ENCODE measurements at regions not wholly inside any gene's neighbourhood (a gene's known extent, or its start where the extent isn't known, plus 50 kb on each side); places are given as distances from the start of the nearest gene placed in this dataset.

DNA sequence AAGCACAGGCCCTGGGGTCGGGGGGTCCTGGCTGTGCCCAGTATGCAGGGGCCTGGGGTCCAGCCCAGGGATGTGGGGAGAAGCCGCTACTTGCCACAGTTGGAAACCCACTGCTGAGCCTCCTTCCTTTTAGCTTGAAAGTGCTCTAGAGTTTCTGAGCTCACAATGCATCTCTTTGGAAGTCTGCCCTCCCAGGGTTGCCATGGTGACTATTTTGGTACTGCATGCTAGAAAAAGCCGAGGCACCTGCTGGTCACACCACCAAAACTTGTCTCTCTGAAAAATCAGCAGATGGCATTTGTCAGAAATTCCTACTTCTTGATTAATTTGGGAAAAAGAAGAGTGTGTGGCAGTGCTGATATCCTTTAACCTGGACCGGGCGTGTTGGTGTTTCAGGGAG lies 151.8 kb downstream of the SEC61B start:
- H3K27ac Mint-ChIP-seq = no peak overlapping the region
- no peak overlapping the region for H3K4me3 Mint-ChIP-seq (ENCODE audit: low read depth)
- no peaks in the 10 kb centered on the region for H3K9me3 Mint-ChIP-seq
- peaks cover 14% of the 10 kb centered on the region for H3K4me1 Mint-ChIP-seq (ENCODE audit: low read depth)
- H3K27me3 Mint-ChIP-seq (ENCODE audit: low read depth) = peaks cover 9% of the 10 kb centered on the region
- no peak for DNase-seq (ENCODE audit: low spot score)
- intact Hi-C loops (cut with micrococcal nuclease) = no loop called here
- H3K36me3 Mint-ChIP-seq (ENCODE audit: low read depth) = no peaks in the 10 kb centered on the region

- H3K27ac Mint-ChIP-seq = no peak overlapping the region
- intact Hi-C loops (cut with micrococcal nuclease) = no loop called here
- H3K27me3 Mint-ChIP-seq (ENCODE audit: low read depth) = peaks cover 9% of the 10 kb centered on the region
- H3K4me3 Mint-ChIP-seq (ENCODE audit: low read depth) = no peak overlapping the region
- H3K9me3 Mint-ChIP-seq = no peaks in the 10 kb centered on the region
- peaks cover 5% of the 10 kb centered on the region for H3K4me1 Mint-ChIP-seq (ENCODE audit: low read depth)
- DNase-seq (ENCODE audit: low spot score) = no peak
- no peaks in the 10 kb centered on the region for H3K36me3 Mint-ChIP-seq (ENCODE audit: low read depth)
Observed at GRCh38 chr9:99374793-99375192, 152.7 kb downstream of the SEC61B start.

- no peak for DNase-seq (ENCODE audit: low spot score)
- H3K27ac Mint-ChIP-seq = no peak overlapping the region
- no peaks in the 10 kb centered on the region for H3K36me3 Mint-ChIP-seq (ENCODE audit: low read depth)
- H3K4me3 Mint-ChIP-seq (ENCODE audit: low read depth) = no peak overlapping the region
- no peaks in the 10 kb centered on the region for H3K9me3 Mint-ChIP-seq
- intact Hi-C loops (cut with micrococcal nuclease) = no loop called here
- H3K27me3 Mint-ChIP-seq (ENCODE audit: low read depth) = peaks cover 9% of the 10 kb centered on the region
- peaks cover 2% of the 10 kb centered on the region for H3K4me1 Mint-ChIP-seq (ENCODE audit: low read depth)
Observed at GRCh38 chr9:99375481-99375880, 153.4 kb downstream of the SEC61B start.

DNA sequence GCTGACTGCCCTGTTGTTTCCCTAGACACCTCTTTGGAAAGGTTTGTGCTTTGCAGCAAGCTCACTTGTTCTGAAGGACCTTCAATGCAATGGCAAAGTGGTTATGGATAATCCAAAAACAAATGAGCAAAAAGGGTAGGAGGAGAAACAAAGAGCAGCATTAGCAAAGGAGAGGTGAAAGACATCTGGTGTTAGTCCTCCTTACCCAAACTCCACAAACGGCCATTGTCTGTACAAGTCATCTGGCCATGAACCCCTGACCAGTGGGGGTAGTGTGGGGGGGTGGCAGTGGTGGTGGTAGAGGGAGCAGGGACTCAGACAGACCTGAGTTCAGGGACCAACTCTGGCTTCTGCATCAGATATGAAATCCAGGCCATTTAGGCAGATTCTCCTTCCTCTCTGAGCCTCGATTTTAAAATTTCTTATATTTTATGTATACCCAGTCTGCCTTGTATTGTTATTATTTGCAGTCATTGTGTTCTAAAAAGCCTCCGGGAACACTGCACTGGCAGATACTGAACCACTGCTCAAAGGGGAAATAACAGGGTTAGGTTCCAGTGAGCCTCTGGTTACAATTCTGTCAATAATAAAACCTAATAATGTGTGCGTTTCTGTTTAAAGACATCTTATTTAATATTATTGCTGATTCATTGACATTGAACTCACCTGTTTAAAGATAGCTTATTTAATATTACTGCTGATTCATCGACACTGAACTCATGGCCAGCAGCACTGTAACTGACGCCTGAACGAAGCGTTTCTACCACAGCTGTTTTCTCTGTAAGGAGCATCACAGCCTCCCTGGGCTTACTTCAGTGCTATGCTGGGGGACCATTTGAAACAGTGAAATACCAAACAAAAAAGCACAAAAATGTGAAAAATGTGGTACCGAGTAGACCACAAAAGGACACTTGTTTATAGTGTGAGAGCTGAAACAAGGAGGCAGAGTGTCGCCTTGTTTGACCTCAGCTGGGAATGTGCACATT lies 156.0 kb downstream of the SEC61B start:
- Mint-ChIP-seq H3K9me3 (no peaks in the 10 kb centered on the region), H3K36me3 (ENCODE audit: low read depth) (no peaks in the 10 kb centered on the region), H3K4me1 (ENCODE audit: low read depth) (no peaks in the 10 kb centered on the region), H3K27ac (no peak overlapping the region), H3K27me3 (ENCODE audit: low read depth) (peaks cover 21% of the 10 kb centered on the region), H3K4me3 (ENCODE audit: low read depth) (no peak overlapping the region)
- no peak for DNase-seq (ENCODE audit: low spot score)
- intact Hi-C loops (cut with micrococcal nuclease) = no loop called here

DNA sequence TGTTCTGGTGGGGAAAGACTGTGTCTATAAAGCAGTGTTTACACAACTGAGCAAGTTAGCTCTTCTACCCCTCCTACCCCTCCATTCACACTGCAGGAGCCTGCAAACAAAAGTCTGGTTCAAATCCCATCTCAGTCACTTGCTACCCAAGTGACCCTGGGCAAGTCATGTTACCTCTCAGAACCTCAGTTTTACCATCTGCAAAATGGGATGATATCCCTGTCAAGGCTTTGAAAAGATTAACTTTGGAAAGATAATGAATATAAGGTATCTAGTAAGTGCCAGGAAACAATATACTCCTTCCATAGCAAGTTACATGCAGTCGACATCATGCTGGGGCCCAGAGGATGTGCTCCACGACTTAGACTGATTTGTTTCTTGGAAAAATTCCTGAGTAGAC lies 161.5 kb downstream of the SEC61B start:
- Mint-ChIP-seq H3K4me3 (ENCODE audit: low read depth) (no peak overlapping the region), H3K27ac (no peak overlapping the region), H3K36me3 (ENCODE audit: low read depth) (no peaks in the 10 kb centered on the region), H3K27me3 (ENCODE audit: low read depth) (peaks cover 19% of the 10 kb centered on the region), H3K4me1 (ENCODE audit: low read depth) (no peaks in the 10 kb centered on the region), H3K9me3 (no peaks in the 10 kb centered on the region)
- intact Hi-C loops (cut with micrococcal nuclease) = no loop called here
- no peak for DNase-seq (ENCODE audit: low spot score)

DNA sequence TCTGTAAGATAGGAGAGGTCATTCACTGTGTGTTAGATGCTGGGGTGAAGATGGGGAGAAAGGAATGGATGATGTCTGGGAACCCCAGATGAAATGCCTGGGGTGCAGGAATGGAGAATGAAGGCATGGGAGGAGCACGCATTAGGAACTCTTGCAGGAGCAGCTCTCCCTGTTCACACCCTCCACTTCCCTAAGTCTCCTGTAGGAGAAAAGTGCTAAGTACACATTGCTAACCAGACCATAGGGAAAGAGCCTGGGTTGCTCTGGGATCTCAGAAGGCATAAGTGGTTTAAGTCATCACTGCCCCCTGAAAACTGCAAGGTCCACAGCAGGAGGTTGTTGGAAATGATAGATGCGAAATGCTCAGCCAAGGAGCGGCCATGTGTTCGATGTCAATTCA lies 163.1 kb downstream of the SEC61B start:
- Mint-ChIP-seq H3K27me3 (ENCODE audit: low read depth) (peaks cover 19% of the 10 kb centered on the region), H3K4me1 (ENCODE audit: low read depth) (no peaks in the 10 kb centered on the region), H3K4me3 (ENCODE audit: low read depth) (no peak overlapping the region), H3K36me3 (ENCODE audit: low read depth) (no peaks in the 10 kb centered on the region), H3K27ac (no peak overlapping the region), H3K9me3 (no peaks in the 10 kb centered on the region)
- intact Hi-C loops (cut with micrococcal nuclease) = no loop called here
- DNase-seq (ENCODE audit: low spot score) = no peak

GRCh38 chr9:99385814-99386279 lies 163.8 kb downstream of the SEC61B start:
- Mint-ChIP-seq H3K4me1 (ENCODE audit: low read depth) (no peaks in the 10 kb centered on the region), H3K36me3 (ENCODE audit: low read depth) (no peaks in the 10 kb centered on the region), H3K27ac (no peak overlapping the region), H3K9me3 (no peaks in the 10 kb centered on the region), H3K4me3 (ENCODE audit: low read depth) (no peak overlapping the region), H3K27me3 (ENCODE audit: low read depth) (peaks cover 17% of the 10 kb centered on the region)
- intact Hi-C loops (cut with micrococcal nuclease) = no loop called here
- DNase-seq (ENCODE audit: low spot score) = no peak

- H3K4me3 Mint-ChIP-seq (ENCODE audit: low read depth) = no peak overlapping the region
- no peaks in the 10 kb centered on the region for H3K4me1 Mint-ChIP-seq (ENCODE audit: low read depth)
- no peak overlapping the region for H3K27ac Mint-ChIP-seq
- DNase-seq (ENCODE audit: low spot score) = no peak
- peaks cover 7% of the 10 kb centered on the region for H3K27me3 Mint-ChIP-seq (ENCODE audit: low read depth)
- H3K36me3 Mint-ChIP-seq (ENCODE audit: low read depth) = no peaks in the 10 kb centered on the region
- no peaks in the 10 kb centered on the region for H3K9me3 Mint-ChIP-seq
- intact Hi-C loops (cut with micrococcal nuclease) = no loop called here
Observed at GRCh38 chr9:99387431-99387830, 165.3 kb downstream of the SEC61B start.

- Mint-ChIP-seq H3K4me1 (ENCODE audit: low read depth) (no peaks in the 10 kb centered on the region), H3K27me3 (ENCODE audit: low read depth) (peaks cover 5% of the 10 kb centered on the region), H3K4me3 (ENCODE audit: low read depth) (no peak overlapping the region), H3K27ac (no peak overlapping the region), H3K36me3 (ENCODE audit: low read depth) (no peaks in the 10 kb centered on the region), H3K9me3 (no peaks in the 10 kb centered on the region)
- intact Hi-C loops (cut with micrococcal nuclease) = no loop called here
- no peak for DNase-seq (ENCODE audit: low spot score)
Observed at GRCh38 chr9:99389087-99390033, 167.3 kb downstream of the SEC61B start.

- Mint-ChIP-seq H3K36me3 (ENCODE audit: low read depth) (no peaks in the 10 kb centered on the region), H3K4me1 (ENCODE audit: low read depth) (no peaks in the 10 kb centered on the region), H3K27ac (no peak overlapping the region), H3K27me3 (ENCODE audit: low read depth) (no peaks in the 10 kb centered on the region), H3K9me3 (no peaks in the 10 kb centered on the region), H3K4me3 (ENCODE audit: low read depth) (no peak overlapping the region)
- intact Hi-C loops (cut with micrococcal nuclease) = no loop called here
- DNase-seq (ENCODE audit: low spot score) = no peak
Observed at GRCh38 chr9:99391937-99392594, 170.0 kb downstream of the SEC61B start.

GRCh38 chr9:99392986-99393385 lies 170.9 kb downstream of the SEC61B start:
- no peak overlapping the region for H3K4me3 Mint-ChIP-seq (ENCODE audit: low read depth)
- H3K27ac Mint-ChIP-seq = no peak overlapping the region
- H3K4me1 Mint-ChIP-seq (ENCODE audit: low read depth) = no peaks in the 10 kb centered on the region
- no peaks in the 10 kb centered on the region for H3K9me3 Mint-ChIP-seq
- H3K27me3 Mint-ChIP-seq (ENCODE audit: low read depth) = no peaks in the 10 kb centered on the region
- DNase-seq (ENCODE audit: low spot score) = no peak
- intact Hi-C loops (cut with micrococcal nuclease) = no loop called here
- H3K36me3 Mint-ChIP-seq (ENCODE audit: low read depth) = no peaks in the 10 kb centered on the region

- intact Hi-C loops (cut with micrococcal nuclease) = no loop called here
- no peak for DNase-seq (ENCODE audit: low spot score)
- Mint-ChIP-seq H3K4me1 (ENCODE audit: low read depth) (peaks cover 6% of the 10 kb centered on the region), H3K4me3 (ENCODE audit: low read depth) (no peak overlapping the region), H3K27ac (no peak overlapping the region), H3K27me3 (ENCODE audit: low read depth) (no peaks in the 10 kb centered on the region), H3K9me3 (no peaks in the 10 kb centered on the region), H3K36me3 (ENCODE audit: low read depth) (no peaks in the 10 kb centered on the region)
Observed at GRCh38 chr9:99393993-99394392, 171.9 kb downstream of the SEC61B start.
